SK-N-DZ (cell line): ENCODE measurements at regions not wholly inside any gene's neighbourhood (a gene's known extent, or its start where the extent isn't known, plus 50 kb on each side); places are given as distances from the start of the nearest gene placed in this dataset.

ENCODE experiments used
- DNase-seq: peaks from one replicate; pipeline ENCODE4 v3.0.0-alpha.2; 2015; ENCODE audit warnings: low spot score

GRCh38 chr16:80303691-80304090, 237.1 kb upstream of the DYNLRB2 start:
- DNase-seq = no peak

- no peak for DNase-seq
Observed at GRCh38 chr16:80300876-80301275, 239.9 kb upstream of the DYNLRB2 start.

GRCh38 chr16:80300456-80300855, 240.3 kb upstream of the DYNLRB2 start:
- DNase-seq = no peak

- no peak for DNase-seq
Observed at GRCh38 chr16:80299416-80299815, 241.4 kb upstream of the DYNLRB2 start.

- DNase-seq = no peak
Observed at GRCh38 chr16:80298676-80299075, 242.1 kb upstream of the DYNLRB2 start.

GRCh38 chr16:80296034-80296433, 244.8 kb upstream of the DYNLRB2 start:
- DNase-seq = no peak

GRCh38 chr16:80294172-80294571, 246.6 kb upstream of the DYNLRB2 start:
- no peak for DNase-seq

GRCh38 chr16:80288616-80289015, 252.2 kb upstream of the DYNLRB2 start:
- no peak for DNase-seq

- no peak for DNase-seq
Observed at GRCh38 chr16:80287674-80288073, 253.1 kb upstream of the DYNLRB2 start.

- DNase-seq = no peak
Observed at GRCh38 chr16:80285104-80285503, 255.7 kb upstream of the DYNLRB2 start.

GRCh38 chr16:80283466-80284392, 257.1 kb upstream of the DYNLRB2 start:
- DNase-seq = no peak

- DNase-seq = no peak
Observed at GRCh38 chr16:80280557-80280956, 260.2 kb upstream of the DYNLRB2 start.

- DNase-seq = no peak
Observed at GRCh38 chr16:80279656-80280055, 261.1 kb upstream of the DYNLRB2 start.

GRCh38 chr16:80277182-80277581, 263.6 kb upstream of the DYNLRB2 start:
- DNase-seq = no peak

GRCh38 chr16:80274576-80275191, 266.1 kb upstream of the DYNLRB2 start:
- DNase-seq = no peak

GRCh38 chr16:80273635-80274538, 266.9 kb upstream of the DYNLRB2 start:
- no peak for DNase-seq

GRCh38 chr16:80265624-80266306, 275.0 kb upstream of the DYNLRB2 start:
- DNase-seq = no peak

GRCh38 chr16:80263848-80264694, 276.7 kb upstream of the DYNLRB2 start:
- no peak for DNase-seq

GRCh38 chr16:80263181-80263823, 277.5 kb upstream of the DYNLRB2 start:
- DNase-seq = no peak

GRCh38 chr16:80260906-80261311, 279.9 kb upstream of the DYNLRB2 start:
- no peak for DNase-seq
